PC-9 (cell line): ENCODE measurements at regions not wholly inside any gene's neighbourhood (a gene's known extent, or its start where the extent isn't known, plus 50 kb on each side); places are given as distances from the start of the nearest gene placed in this dataset.

Experiments
- EZH2 ChIP-seq: fragments of 200-600 bp; sonication (generic); IDR thresholded peaks from 2 replicates; pipeline ENCODE4 v1.8.0; 2017; ENCODE audit warnings: antibody characterized with exemption, low read depth
- TF ChIP-seq, protein P1 (sequence below): fragments of 200-600 bp; sonication (generic); conservative IDR thresholded peaks from 2 replicates; pipeline ENCODE4 v1.6.1; 2017; ENCODE audit warnings: mixed run types, antibody characterized with exemption, mild to moderate bottlenecking, moderate library complexity

DNA sequence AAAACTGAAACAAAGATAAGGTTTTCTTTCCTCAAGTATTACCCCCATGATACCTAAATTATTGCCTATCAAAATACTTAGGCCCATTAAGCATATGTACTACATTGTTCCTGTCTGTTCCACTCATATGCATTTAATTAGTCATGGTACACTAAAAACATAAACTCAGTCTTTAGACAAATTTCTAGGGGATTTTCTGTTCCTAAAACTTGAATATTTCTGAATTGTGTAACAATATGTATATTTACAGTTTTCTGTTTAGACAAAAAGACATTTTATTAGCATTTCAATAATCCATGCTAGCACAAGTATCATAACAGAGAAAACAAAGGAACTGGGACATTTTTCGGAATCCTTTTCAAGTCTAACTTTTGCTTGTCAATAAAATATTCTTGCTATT, 234.2 kb downstream of the CRPPA start:
- TF ChIP-seq, protein P1, sequence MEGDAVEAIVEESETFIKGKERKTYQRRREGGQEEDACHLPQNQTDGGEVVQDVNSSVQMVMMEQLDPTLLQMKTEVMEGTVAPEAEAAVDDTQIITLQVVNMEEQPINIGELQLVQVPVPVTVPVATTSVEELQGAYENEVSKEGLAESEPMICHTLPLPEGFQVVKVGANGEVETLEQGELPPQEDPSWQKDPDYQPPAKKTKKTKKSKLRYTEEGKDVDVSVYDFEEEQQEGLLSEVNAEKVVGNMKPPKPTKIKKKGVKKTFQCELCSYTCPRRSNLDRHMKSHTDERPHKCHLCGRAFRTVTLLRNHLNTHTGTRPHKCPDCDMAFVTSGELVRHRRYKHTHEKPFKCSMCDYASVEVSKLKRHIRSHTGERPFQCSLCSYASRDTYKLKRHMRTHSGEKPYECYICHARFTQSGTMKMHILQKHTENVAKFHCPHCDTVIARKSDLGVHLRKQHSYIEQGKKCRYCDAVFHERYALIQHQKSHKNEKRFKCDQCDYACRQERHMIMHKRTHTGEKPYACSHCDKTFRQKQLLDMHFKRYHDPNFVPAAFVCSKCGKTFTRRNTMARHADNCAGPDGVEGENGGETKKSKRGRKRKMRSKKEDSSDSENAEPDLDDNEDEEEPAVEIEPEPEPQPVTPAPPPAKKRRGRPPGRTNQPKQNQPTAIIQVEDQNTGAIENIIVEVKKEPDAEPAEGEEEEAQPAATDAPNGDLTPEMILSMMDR: no peak
- no peak for TF ChIP-seq EZH2
